SK-N-MC (cell line): ENCODE measurements at regions not wholly inside any gene's neighbourhood (a gene's known extent, or its start where the extent isn't known, plus 50 kb on each side); places are given as distances from the start of the nearest gene placed in this dataset.

Source experiments
- EZH2 ChIP-seq: fragments of 200-600 bp; sonication (generic); IDR thresholded peaks from one replicate; pipeline ENCODE4 v1.6.1; 2017; ENCODE audit warnings: antibody characterized with exemption
- FOXP2 ChIP-seq: optimal IDR thresholded peaks from 2 replicates; pipeline ENCODE3; 2011; ENCODE audit warnings: mild to moderate bottlenecking, moderate library complexity; ENCODE audit not compliant: insufficient read depth; ENCODE audit errors: extremely low read length, control extremely low read depth
- POLR2AphosphoS5 ChIP-seq: IDR thresholded peaks from 2 replicates; pipeline ENCODE4 v1.6.1; 2012; ENCODE audit warnings: mild to moderate bottlenecking, low read depth, low read length, borderline replicate concordance

- TF ChIP-seq POLR2AphosphoS5 (peak; percentile 20; the same call in 1 of the 2 replicates), EZH2 (no peak), FOXP2 (peak; percentile 99)
Observed at GRCh38 chr5:60173667-60174066, 280.1 kb upstream of the PDE4D start.
